Mesendoderm (in vitro differentiated cells): ENCODE measurements at regions not wholly inside any gene's neighbourhood (a gene's known extent, or its start where the extent isn't known, plus 50 kb on each side); places are given as distances from the start of the nearest gene placed in this dataset.

Experiments
- DNase-seq: peaks from one replicate; pipeline ENCODE4 v3.0.0; 2013
- H2AK5ac ChIP-seq: 2 replicates; pipeline ENCODE4 v1.6.1; 2013; ENCODE audit warnings: low read length, inconsistent platforms
- H2BK120ac ChIP-seq: 2 replicates; pipeline ENCODE4 v1.6.1; 2013; ENCODE audit warnings: low read depth, mild to moderate bottlenecking, low read length, moderate library complexity, mixed read lengths
- H2BK15ac ChIP-seq: replicated peaks from 2 replicates; pipeline ENCODE4 v1.6.1; 2013; ENCODE audit warnings: low read depth, mild to moderate bottlenecking, moderate library complexity
- H2BK5ac ChIP-seq: 2 replicates; pipeline ENCODE4 v1.6.1; 2013; ENCODE audit warnings: low read length, inconsistent platforms
- H3K18ac ChIP-seq: 2 replicates; pipeline ENCODE4 v1.6.1; 2013; ENCODE audit warnings: mild to moderate bottlenecking, low read length, mixed read lengths
- H3K23ac ChIP-seq: one replicate; pipeline ENCODE4 v1.6.1; 2013; ENCODE audit warnings: low read length
- H3K27ac ChIP-seq: 2 replicates; pipeline ENCODE4 v1.5.1; 2013; ENCODE audit warnings: low read depth, mild to moderate bottlenecking, inconsistent platforms, low read length, moderate library complexity
- H3K27me3 ChIP-seq: 2 replicates; pipeline ENCODE4 v1.6.1; 2013; ENCODE audit warnings: low read length, control low read depth, mild to moderate bottlenecking, inconsistent platforms; ENCODE audit not compliant: insufficient read depth, poor library complexity
- H3K36me3 ChIP-seq: 2 replicates; pipeline ENCODE4 v1.6.1; 2013; ENCODE audit warnings: low read length, inconsistent platforms; ENCODE audit not compliant: control insufficient read depth, insufficient read depth
- H3K4ac ChIP-seq: one replicate; pipeline ENCODE4 v1.6.1; 2013; ENCODE audit warnings: low read depth, mild to moderate bottlenecking, low read length, moderate library complexity
- H3K4me1 ChIP-seq: 2 replicates; pipeline ENCODE4 v1.6.1; 2013; ENCODE audit warnings: low read depth, low read length, inconsistent platforms; ENCODE audit not compliant: control insufficient read depth
- H3K4me2 ChIP-seq: 2 replicates; pipeline ENCODE4 v1.6.1; 2013; ENCODE audit warnings: low read length
- H3K4me3 ChIP-seq: 2 replicates; pipeline ENCODE4 v1.5.1; 2013; ENCODE audit warnings: mild to moderate bottlenecking, low read length
- H3K56ac ChIP-seq: one replicate; pipeline ENCODE4 v1.6.1; 2013; ENCODE audit warnings: low read length
- H3K79me1 ChIP-seq: 2 replicates; pipeline ENCODE4 v1.6.1; 2013; ENCODE audit warnings: low read length, inconsistent platforms
- H3K79me2 ChIP-seq: 2 replicates; pipeline ENCODE4 v1.6.1; 2013; ENCODE audit warnings: mild to moderate bottlenecking, low read length; ENCODE audit not compliant: control insufficient read depth, insufficient read depth
- H3K9ac ChIP-seq: 2 replicates; pipeline ENCODE4 v1.6.1; 2013; ENCODE audit warnings: low read length, inconsistent platforms
- H4K5ac ChIP-seq: one replicate; pipeline ENCODE4 v1.6.1; 2013; ENCODE audit warnings: low read length
- H4K8ac ChIP-seq: one replicate; pipeline ENCODE4 v1.6.1; 2013; ENCODE audit warnings: low read depth, mild to moderate bottlenecking, control low read depth, low read length, moderate library complexity
- WGBS: extraction: QIAGEN DNeasy Blood & Tissue Kit; methylation state at CpG from one replicate; pipeline ENCODE4 v1.1.7; 2013; ENCODE audit warnings: low lambda C conversion rate, missing lambda C conversion rate; ENCODE audit not compliant: insufficient coverage; ENCODE audit errors: extremely low coverage; 5-methylcytosine and 5-hydroxymethylcytosine counted together

DNA sequence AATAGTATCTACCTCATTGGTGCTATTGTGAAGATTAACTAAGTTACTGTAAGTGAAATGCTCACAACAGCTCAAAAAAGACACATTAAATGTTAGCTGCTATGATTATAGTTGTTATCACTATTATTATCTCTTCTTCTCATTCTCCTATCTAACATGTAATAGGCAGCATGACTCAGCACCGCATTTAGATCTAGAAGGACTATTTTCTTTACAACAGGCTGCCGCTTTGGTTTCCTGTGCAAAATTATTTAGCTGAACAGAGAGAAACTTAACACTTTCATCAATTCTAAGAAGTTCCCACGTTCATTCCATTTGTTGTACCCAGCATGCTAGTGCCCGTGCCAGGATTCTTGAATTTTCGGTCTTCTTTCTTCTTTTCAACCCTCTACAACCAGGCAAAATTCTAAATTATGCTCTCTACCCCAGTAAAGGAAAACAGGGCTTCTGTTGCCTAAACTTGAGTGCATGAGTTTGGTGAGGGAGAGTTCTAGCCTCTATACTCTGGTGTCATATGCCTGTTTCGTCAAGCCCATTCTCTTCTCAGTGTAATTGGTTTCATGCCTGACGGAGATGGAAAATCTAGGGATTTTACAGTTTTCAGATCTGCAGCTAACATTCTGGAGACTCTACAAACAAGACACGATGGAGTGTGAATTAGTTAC is 378.9 kb downstream of the PPP1R2C start:
- no peak overlapping the region for H4K5ac ChIP-seq
- H3K4me1 ChIP-seq: no peaks in the 10 kb centered on the region
- no peak overlapping the region for H2BK15ac ChIP-seq
- no peaks in the 10 kb centered on the region for H3K27me3 ChIP-seq
- H3K36me3 ChIP-seq: no peaks in the 10 kb centered on the region
- peak overlapping the region; percentile 94 for H2BK5ac ChIP-seq
- no peak overlapping the region for H3K4me2 ChIP-seq
- peak overlapping the region; percentile 65 for H3K56ac ChIP-seq
- no peak overlapping the region for H3K23ac ChIP-seq
- H3K79me2 ChIP-seq: no peaks in the 10 kb centered on the region
- no peaks in the 10 kb centered on the region for H3K79me1 ChIP-seq
- H4K8ac ChIP-seq: no peak overlapping the region
- H3K27ac ChIP-seq: peak overlapping the region; percentile 88
- H3K9ac ChIP-seq: no peak overlapping the region
- H3K18ac ChIP-seq: peak overlapping the region; percentile 75
- H2BK120ac ChIP-seq: no peak overlapping the region
- WGBS: no CpG with 5 or more reads among the region's 8 CpGs
- peak overlapping the region; percentile 55 for H3K4ac ChIP-seq
- no peak overlapping the region for H2AK5ac ChIP-seq
- DNase-seq: peak; percentile 19
- H3K4me3 ChIP-seq: no peak overlapping the region

DNA sequence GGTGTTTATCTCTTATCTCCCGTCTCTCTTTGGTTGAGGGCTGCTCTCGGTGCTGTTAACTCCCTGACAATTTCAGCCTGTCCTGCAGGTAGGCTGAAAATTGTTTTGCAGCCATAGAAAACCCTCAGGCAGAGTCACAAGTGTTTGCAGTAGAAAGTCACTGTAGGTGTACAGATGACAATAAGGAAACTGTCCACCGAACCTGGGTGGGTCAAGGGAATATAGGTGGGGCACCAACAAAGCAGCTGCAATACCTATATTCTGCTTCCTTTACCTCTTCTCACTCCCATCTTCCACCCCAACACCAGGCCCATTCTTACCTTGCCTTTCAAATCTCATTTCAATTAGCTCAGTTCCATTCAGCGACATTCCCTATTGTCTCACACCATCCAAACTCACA is 381.8 kb downstream of the PPP1R2C start:
- H2BK15ac ChIP-seq: no peak overlapping the region
- no peak overlapping the region for H3K27ac ChIP-seq
- no peaks in the 10 kb centered on the region for H3K79me2 ChIP-seq
- no CpG with 5 or more reads among the region's 4 CpGs for WGBS
- H3K9ac ChIP-seq: no peak overlapping the region
- no peak overlapping the region for H3K56ac ChIP-seq
- H3K4me1 ChIP-seq: no peaks in the 10 kb centered on the region
- no peak for DNase-seq
- no peak overlapping the region for H3K23ac ChIP-seq
- no peak overlapping the region for H2BK120ac ChIP-seq
- H3K79me1 ChIP-seq: no peaks in the 10 kb centered on the region
- no peak overlapping the region for H3K4me3 ChIP-seq
- H3K4me2 ChIP-seq: no peak overlapping the region
- H3K27me3 ChIP-seq: no peaks in the 10 kb centered on the region
- no peak overlapping the region for H2BK5ac ChIP-seq
- H2AK5ac ChIP-seq: no peak overlapping the region
- H3K4ac ChIP-seq: no peak overlapping the region
- no peaks in the 10 kb centered on the region for H3K36me3 ChIP-seq
- no peak overlapping the region for H3K18ac ChIP-seq
- H4K8ac ChIP-seq: no peak overlapping the region
- no peak overlapping the region for H4K5ac ChIP-seq

DNA sequence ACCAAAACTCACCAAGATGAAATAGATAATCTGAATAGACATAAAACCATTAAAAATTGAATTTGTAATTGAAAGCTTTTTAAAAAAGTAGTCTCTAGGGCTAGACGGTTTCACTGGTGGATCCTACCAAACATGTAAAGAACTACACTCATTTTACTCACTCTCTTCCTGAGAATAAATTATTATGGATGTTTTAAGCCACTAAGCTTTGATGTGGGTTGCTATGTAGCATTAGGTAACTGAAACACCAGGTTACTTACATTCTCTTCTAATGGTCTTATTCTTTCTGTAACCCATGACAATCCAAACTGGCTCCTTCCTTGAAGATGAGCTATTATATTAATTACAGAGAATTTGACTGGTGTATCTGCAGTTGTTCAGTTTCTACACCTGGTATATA is 385.1 kb downstream of the PPP1R2C start:
- no peak overlapping the region for H3K4me3 ChIP-seq
- no peaks in the 10 kb centered on the region for H3K4me1 ChIP-seq
- H2BK120ac ChIP-seq: no peak overlapping the region
- no peak overlapping the region for H3K4ac ChIP-seq
- DNase-seq: no peak
- no peak overlapping the region for H2BK5ac ChIP-seq
- H3K23ac ChIP-seq: no peak overlapping the region
- no peak overlapping the region for H4K5ac ChIP-seq
- no peaks in the 10 kb centered on the region for H3K79me1 ChIP-seq
- no peak overlapping the region for H3K27ac ChIP-seq
- no peak overlapping the region for H3K56ac ChIP-seq
- no peak overlapping the region for H3K18ac ChIP-seq
- H3K27me3 ChIP-seq: no peaks in the 10 kb centered on the region
- H3K9ac ChIP-seq: no peak overlapping the region
- no peak overlapping the region for H2AK5ac ChIP-seq
- no peak overlapping the region for H2BK15ac ChIP-seq
- no peak overlapping the region for H3K4me2 ChIP-seq
- no peak overlapping the region for H4K8ac ChIP-seq
- no peaks in the 10 kb centered on the region for H3K79me2 ChIP-seq
- H3K36me3 ChIP-seq: no peaks in the 10 kb centered on the region
- WGBS: no CpG with 5 or more reads among the region's 1 CpG

DNA sequence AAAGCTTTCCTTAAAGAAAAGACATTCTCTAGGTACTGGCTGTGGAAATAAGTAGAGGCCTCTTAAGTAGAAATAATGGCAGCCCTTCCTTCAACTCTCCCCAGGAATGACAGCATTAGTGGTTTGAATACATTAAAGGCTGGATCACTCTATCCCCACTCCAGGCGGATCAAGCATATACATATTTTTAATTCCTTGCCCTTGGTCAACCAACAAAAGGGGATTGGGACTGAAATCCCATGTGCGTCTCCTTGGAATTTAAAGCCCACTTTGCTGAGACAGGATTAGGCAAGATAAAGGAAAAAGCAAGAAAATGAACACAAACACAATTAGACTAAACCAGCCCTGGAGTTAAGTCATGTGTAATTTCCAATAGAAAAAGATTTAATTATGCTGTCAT is 391.3 kb downstream of the PPP1R2C start:
- no CpG with 5 or more reads among the region's 2 CpGs for WGBS

DNA sequence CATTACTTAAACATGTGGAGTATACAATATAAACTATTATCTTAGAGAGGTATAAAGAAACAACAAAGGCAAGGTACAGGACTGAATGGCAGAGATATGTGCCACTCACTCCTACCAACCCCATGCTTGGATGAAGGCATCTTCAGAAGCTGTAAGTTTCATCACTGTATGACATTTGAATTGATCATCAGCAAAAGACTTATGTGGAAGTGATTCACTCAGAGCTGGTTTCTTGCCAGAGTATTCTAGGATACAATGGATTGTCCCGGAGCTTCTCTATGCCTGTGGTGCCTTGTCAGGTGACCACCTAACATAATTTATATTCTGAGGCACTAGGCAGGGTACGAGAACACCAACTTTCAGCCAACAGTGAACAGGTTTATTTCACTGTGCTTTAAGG is 392.2 kb downstream of the PPP1R2C start:
- Histone ChIP-seq H3K4me3 (no peak overlapping the region), H4K5ac (no peak overlapping the region), H2AK5ac (no peak overlapping the region), H3K79me1 (no peaks in the 10 kb centered on the region), H3K9ac (no peak overlapping the region), H3K18ac (no peak overlapping the region), H3K27me3 (no peaks in the 10 kb centered on the region), H3K4me1 (no peaks in the 10 kb centered on the region), H4K8ac (no peak overlapping the region), H3K79me2 (no peaks in the 10 kb centered on the region), H2BK15ac (no peak overlapping the region), H3K27ac (no peak overlapping the region), H3K56ac (no peak overlapping the region), H3K36me3 (no peaks in the 10 kb centered on the region), H3K4ac (no peak overlapping the region), H2BK5ac (no peak overlapping the region), H3K23ac (no peak overlapping the region), H2BK120ac (no peak overlapping the region), H3K4me2 (no peak overlapping the region)
- no peak for DNase-seq
- no CpG with 5 or more reads among the region's 2 CpGs for WGBS

More for the DNA sequence above, 391.3 kb downstream of the PPP1R2C start:
- Histone ChIP-seq H3K27ac (no peak overlapping the region), H4K8ac (no peak overlapping the region), H3K4ac (no peak overlapping the region), H2AK5ac (no peak overlapping the region), H3K4me3 (no peak overlapping the region), H4K5ac (no peak overlapping the region), H3K4me1 (no peaks in the 10 kb centered on the region), H3K18ac (no peak overlapping the region), H3K4me2 (no peak overlapping the region), H3K9ac (no peak overlapping the region), H3K27me3 (no peaks in the 10 kb centered on the region), H3K36me3 (no peaks in the 10 kb centered on the region), H2BK15ac (no peak overlapping the region), H2BK5ac (no peak overlapping the region), H3K56ac (no peak overlapping the region), H3K79me1 (no peaks in the 10 kb centered on the region), H2BK120ac (no peak overlapping the region), H3K23ac (no peak overlapping the region), H3K79me2 (no peaks in the 10 kb centered on the region)
- no peak for DNase-seq

DNA sequence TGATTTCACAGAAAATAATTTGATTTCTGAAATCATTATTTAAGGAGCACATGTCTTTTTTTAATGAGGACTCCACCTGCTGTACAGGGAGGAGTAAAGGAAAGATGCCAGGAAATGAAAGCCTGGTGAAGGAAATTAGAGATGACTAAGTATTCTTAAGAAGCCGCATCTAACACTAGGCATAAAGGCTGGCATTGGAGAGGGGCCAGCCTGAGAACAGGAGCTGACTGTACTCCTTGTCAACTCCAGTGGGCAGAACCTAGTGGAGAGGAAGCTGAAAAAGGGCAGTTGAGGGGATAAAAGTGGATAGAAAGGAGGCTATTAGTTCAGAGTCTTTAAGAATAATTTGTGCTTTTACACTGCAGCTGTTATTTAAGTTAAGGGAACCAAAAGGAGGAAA is 393.0 kb downstream of the PPP1R2C start:
- H3K4ac ChIP-seq: no peak overlapping the region
- H3K18ac ChIP-seq: no peak overlapping the region
- DNase-seq: no peak
- H3K9ac ChIP-seq: no peak overlapping the region
- no peaks in the 10 kb centered on the region for H3K4me1 ChIP-seq
- no peak overlapping the region for H3K27ac ChIP-seq
- H3K27me3 ChIP-seq: no peaks in the 10 kb centered on the region
- no peaks in the 10 kb centered on the region for H3K36me3 ChIP-seq
- no peaks in the 10 kb centered on the region for H3K79me2 ChIP-seq
- H2BK120ac ChIP-seq: no peak overlapping the region
- no peaks in the 10 kb centered on the region for H3K79me1 ChIP-seq
- WGBS: no CpG with 5 or more reads among the region's 1 CpG
- no peak overlapping the region for H3K56ac ChIP-seq
- H3K23ac ChIP-seq: no peak overlapping the region
- no peak overlapping the region for H3K4me2 ChIP-seq
- no peak overlapping the region for H2AK5ac ChIP-seq
- H3K4me3 ChIP-seq: no peak overlapping the region
- no peak overlapping the region for H2BK5ac ChIP-seq
- no peak overlapping the region for H4K5ac ChIP-seq
- H4K8ac ChIP-seq: no peak overlapping the region
- H2BK15ac ChIP-seq: no peak overlapping the region
